Epithelial cell of esophagus (primary cell): ENCODE measurements at regions not wholly inside any gene's neighbourhood (a gene's known extent, or its start where the extent isn't known, plus 50 kb on each side); places are given as distances from the start of the nearest gene placed in this dataset.

Experiments used
- DNase-seq: peaks from one replicate; pipeline ENCODE4 v3.0.0; 2010; ENCODE audit warnings: low read depth
- H3K4me3 ChIP-seq: 2 replicates; pipeline ENCODE4 v1.5.1; 2011; ENCODE audit warnings: mild to moderate bottlenecking, low read length, control low read depth
- CTCF ChIP-seq: IDR thresholded peaks from 2 replicates; pipeline ENCODE4 v1.5.1; 2011; ENCODE audit warnings: low read depth, mild to moderate bottlenecking, low read length, control low read depth, inconsistent platforms; ENCODE audit not compliant: insufficient read depth; ENCODE audit errors: missing control alignments

GRCh38 chr10:106226828-106227227 lies 937.7 kb downstream of the SORCS1 start:
- DNase-seq: peak; percentile 30
- no peak for TF ChIP-seq CTCF
- no peak overlapping the region for H3K4me3 ChIP-seq

GRCh38 chr10:106226142-106226541 lies 938.4 kb downstream of the SORCS1 start:
- TF ChIP-seq CTCF: no peak
- no peak for DNase-seq
- no peak overlapping the region for H3K4me3 ChIP-seq

DNA sequence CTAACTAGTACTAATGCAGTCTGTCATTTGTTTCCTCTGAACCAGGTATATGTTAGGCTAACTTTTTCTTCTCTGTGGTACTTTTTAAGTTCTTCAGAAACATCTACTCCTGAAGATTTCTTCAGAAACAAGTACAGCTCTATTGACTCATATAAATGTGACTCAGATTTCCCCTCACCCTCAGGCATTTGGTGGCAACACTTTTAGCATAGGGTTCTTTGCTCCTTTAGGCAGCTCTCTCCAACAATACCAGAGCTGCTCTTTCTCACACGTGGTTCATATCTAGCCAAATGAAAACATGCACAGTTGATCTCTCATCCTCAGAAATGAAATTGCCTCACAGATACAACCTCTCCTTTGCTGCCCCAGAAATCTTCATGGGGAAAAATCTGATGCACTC lies 939.8 kb downstream of the SORCS1 start:
- DNase-seq: peak; percentile 76

DNA sequence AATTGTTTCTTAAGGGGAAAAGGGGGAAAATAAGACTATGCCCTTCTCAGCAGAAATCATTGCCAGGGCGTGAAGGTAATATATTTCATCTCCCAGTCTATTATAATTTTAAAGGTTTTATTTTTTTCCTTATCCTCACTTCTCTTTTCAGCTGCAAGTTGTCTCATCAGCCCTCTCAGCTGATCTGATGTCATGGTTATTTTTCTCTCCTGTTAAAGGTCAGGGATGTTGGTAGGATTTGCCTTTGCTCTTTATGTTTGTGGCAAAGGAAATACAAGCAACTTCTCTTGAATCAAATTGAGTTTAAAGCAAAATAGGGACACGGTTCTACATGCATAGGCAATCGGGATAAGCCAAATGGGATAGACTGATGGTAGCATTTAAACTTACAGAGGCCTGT lies 946.9 kb downstream of the SORCS1 start:
- TF ChIP-seq CTCF: no peak
- no peak overlapping the region for H3K4me3 ChIP-seq
- DNase-seq: no peak

More for the DNA sequence above, 939.8 kb downstream of the SORCS1 start:
- no peak for TF ChIP-seq CTCF
- no peak overlapping the region for H3K4me3 ChIP-seq

GRCh38 chr10:106216085-106216484 lies 948.4 kb downstream of the SORCS1 start:
- no peak for DNase-seq
- no peak for TF ChIP-seq CTCF
- H3K4me3 ChIP-seq: no peak overlapping the region

DNA sequence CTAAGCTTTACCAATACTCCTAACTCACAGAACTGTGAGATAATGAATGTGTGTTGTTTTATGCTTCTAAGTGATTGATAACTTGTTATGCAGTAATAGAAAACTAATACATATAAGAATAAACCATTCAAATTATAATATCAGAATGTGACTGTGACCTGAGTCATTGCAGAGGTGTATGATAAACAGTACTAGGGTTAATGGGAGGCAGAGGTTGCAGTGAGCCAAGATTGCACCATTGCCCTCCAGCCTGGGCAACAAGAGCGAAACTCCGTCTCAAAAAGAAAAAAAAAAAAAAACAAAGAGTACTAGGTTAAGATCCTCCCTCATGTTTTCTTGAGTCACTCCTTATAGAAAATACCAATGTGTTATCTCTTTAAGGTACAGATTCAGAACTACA lies 950.3 kb downstream of the SORCS1 start:
- H3K4me3 ChIP-seq: no peak overlapping the region
- no peak for DNase-seq
- TF ChIP-seq CTCF: no peak

DNA sequence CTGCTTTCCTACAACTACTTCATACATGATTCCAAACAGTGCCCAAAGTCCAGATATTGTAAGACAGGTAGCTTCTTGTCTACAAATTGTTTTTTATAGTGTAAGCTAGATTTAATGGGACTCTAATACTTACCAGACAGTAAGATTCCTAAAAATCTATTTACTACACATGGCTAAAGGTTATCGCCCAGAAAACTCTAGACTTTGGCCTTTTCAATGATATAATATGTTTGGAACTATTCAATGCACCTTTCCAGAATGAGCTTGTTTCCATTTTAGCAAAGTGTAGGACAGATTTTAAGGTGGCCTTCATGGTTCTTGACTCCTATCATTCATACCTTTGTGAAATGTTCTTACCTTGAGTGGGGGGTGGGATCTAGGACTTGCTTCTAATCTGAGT lies 951.0 kb downstream of the SORCS1 start:
- DNase-seq: no peak
- H3K4me3 ChIP-seq: no peak overlapping the region
- no peak for TF ChIP-seq CTCF
